Activated CD4-positive, alpha-beta T cell treated with anti-CD3 and anti-CD28 coated beads, Interleukin-2, amount 50 U/mL, for 24 hours (primary cell): ENCODE measurements at regions not wholly inside any gene's neighbourhood (a gene's known extent, or its start where the extent isn't known, plus 50 kb on each side); places are given as distances from the start of the nearest gene placed in this dataset.
"Not testable (repeated sequence)": the region's sequence is repeated elsewhere in the genome, so short reads cannot be mapped to it uniquely, and the experiment has no call there.

Source experiments
- DNase-seq, 2 donors: peaks; one replicate each; pipeline ENCODE4 v3.0.0-alpha.2; 2020; ENCODE audit warnings: low read depth in 1 of 2, low spot score in 1 of 2

DNA sequence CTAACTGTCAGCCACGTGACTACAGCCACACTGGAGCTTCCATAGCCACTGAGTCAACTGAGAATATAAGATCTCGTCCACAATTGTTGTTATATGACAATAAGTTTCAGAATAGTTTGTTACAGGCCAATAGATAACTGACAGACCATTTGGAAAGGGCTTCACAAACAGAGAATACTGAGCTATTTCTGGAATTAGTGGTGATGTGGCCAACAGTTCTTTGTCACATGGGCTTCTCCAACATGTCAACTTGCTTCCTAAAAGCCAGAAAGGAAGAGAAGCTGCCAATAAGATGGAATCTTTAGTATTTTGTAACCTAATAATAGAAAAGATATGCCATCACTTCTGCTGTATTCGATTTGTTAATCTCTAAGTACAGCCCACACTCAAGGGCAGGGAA, 1220.4 kb downstream of the CDH8 start:
- no peak for DNase-seq

DNA sequence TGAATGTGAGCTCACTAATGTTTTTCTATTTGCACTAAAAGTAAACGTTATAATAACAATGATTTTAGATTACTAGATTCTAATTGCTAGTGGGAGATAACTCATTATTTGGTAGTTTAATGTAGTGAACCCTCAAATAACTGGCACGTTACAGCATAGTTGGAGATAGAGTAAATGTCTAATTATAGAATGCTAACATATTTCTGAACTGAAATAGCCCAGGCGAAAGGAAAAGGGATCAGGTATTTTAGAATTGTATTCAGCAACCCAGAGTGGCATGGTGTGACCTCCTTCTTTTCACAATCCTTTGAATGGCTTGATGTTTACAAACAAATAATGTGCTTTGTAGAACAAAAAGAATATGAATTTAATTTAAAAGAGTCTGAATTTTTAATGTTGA, 1221.2 kb downstream of the CDH8 start:
- no peak for DNase-seq

DNA sequence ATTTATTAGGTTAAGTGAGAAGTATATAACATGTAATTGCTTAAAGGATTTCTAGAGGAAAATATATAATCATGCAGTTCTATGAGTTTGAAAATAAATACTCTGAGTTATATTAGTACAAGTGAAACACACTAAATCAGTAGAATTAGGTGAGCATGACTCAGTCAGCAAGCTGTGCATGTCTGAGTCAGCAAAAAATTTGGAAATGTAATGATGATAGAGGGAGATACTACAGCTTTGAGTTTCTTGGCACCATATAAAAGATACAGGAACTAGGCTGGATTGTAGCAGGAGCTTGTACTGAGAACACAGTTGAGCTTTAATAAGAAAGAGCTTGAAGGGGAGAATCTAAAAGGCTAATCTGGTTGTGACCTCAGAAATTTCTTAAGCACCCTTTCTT, 1224.6 kb downstream of the CDH8 start:
- DNase-seq, result no peak

DNA sequence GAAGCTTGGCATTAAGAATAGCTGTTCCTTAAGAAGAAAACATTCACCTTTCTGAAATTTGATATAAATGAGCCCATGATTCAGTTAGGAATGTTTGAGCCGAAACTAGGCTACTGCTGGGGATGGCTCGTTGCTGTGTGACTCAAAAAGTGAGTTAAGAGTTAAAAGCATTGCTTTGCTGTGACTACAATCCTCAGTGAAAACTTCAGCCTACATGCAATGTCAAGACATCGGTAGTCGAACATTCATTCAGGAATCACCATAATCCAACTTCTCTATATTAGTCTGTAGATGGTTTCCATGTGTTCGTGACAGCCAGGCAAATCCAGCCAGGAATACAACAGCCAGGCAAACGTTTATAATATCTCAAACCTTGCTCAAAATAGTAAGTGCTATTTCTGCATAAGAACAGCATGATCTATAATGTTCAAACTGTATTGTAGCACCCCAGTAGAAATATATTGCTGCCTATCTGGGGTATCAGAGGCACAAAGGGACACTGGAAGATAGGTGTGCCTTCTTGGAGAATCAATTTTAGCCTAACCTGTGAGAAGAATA, 1225.1 kb downstream of the CDH8 start:
- DNase-seq, result no peak

DNA sequence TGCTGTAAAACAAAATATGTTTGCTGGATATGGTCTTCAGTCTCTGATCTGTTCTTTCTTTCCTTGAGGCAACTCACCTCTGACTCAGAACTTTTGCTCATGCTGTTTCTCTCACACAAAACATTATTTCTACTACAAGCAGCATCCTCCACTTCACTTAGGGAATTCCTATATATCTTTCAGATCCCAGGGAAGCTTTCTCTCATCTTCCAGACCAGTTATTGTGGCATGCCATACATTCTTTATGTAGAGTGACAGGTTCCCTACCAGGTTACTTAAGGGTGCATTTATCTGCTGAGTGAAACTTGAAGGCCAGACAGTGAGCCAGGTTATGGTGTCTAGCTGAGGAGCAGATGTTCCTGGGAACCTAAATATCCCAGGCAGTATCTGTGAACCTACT, 1226.0 kb downstream of the CDH8 start:
- DNase-seq, result no peak

DNA sequence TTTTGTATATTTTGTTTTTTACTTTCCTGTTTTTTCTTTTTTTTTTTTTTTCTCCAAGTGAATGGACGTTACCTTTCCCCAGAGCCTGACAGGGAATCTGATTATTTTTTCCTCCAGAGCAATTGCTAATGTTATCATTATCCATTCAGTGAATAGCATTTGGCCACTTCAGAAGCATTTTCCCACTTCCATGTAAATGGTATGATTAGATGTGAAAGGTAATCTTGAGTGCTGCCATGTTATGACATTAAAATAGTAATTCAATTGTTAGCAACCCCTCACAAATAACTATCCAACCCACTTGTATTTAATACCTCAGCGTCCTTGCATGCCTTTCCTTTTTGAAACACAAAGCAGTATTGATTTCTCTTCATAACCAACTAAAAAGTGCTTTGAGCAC, 1243.8 kb downstream of the CDH8 start:
- no peak for DNase-seq

DNA sequence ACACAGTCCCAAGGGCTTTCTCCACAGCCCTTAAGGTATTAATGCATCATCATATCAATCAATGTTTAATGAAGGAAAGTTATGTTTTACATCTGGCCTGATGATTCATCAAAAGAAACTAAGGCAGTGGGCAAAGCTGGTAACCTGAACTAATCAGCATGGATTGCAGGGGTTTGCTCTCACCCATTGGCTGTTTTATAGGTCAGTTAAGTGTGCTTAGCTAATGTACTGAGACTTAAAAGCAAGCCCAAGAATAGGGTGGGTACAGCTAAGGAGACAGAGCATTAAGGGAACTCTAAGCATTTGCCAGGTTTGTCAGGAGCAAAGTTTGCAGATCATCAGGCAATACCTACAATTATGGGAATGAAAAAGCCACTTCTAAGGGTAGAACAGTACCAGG, 1247.6 kb downstream of the CDH8 start:
- no peak for DNase-seq

DNA sequence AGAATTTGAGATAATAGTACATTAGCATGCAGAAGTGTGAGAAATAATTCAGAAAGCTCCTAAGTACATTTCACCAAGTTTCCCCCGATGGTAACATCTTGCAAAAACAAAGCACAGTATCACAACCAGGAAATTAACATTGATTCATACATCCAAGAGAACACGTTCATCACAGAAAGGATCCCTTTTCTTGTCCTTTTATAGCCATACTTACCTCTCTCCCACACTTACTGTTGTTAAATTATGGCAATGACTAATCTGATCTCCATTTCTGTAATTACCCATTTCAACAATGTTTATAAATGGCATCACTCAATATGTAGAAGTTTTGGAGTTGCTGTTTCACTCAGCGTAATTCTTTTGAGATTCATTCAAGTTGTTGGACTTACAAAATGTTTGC, 1260.0 kb downstream of the CDH8 start:
- DNase-seq, result no peak

DNA sequence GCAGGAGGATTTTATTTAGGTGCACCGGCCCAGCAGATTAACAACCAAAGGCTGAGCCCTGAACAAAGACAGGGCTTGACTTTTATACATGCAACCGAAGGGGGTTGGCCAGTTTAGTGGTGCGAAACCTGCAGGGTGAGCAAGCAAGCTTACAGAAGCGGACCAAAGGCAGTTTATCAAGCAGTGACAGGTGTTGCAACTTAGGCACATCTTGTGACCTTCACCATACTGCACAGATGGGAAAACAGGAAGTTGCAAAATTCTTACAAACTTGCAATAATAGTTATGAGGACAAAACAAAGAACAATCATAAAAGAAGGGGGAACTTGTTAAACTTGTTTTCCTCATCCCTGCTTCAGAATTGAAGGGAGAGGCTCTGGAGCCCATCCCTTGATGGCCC, 1265.1 kb downstream of the CDH8 start:
- no peak for DNase-seq

DNA sequence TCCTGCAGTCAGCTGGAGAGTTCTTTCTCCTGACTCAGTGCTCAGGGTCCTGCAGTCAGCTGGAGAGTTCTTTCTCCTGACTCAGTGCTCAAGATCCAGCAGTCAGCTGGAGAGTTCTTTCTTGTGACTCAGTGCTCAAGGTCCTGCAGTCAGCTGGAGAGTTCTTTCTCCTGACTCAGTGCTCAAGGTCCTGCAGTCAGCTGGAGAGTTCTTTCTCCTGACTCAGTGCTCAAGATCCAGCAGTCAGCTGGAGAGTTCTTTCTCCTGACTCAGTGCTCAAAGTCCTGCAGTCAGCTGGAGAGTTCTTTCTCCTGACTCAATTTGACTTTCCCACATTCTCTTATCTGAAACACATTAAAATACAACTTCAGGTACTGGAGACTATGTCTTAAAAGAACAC, 1265.9 kb downstream of the CDH8 start:
- DNase-seq, result not testable (repeated sequence)

DNA sequence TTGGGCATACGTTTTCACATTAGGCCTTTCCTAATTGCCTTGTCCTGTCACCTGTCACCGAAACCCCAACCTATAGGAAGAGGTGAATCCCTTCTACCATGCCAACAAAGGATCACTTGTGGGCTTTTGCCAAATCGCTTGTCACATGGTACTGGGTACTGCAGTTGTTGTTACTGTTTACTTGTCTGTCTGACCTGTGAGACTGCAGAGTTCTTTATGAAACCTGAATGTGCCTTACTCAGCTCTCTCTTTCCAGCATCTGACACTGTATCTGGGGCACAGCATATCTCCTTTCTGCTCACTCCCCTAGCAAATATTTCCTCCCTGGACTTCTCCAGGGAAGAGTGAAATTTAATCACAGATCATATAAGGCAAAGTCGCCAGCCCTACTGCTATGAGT, 1272.4 kb downstream of the CDH8 start:
- no peak for DNase-seq

DNA sequence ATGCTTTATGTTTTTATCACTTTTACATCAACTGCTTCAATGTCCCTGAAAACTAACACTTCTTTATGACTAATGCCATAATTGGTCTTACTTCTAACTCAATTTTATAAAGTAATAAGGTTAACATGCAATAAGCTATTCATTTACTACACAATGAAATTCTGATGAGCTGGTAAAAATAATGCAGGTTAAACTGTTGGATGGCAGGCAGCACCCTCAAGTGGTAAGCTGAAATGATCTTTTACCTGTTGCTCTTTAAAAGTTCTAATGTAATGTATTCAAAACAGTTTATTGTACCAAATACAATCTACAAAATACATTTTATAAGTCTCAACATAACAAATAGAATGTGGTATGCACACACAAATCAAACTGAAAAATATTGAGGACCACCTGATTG, 1280.3 kb downstream of the CDH8 start:
- no peak for DNase-seq

DNA sequence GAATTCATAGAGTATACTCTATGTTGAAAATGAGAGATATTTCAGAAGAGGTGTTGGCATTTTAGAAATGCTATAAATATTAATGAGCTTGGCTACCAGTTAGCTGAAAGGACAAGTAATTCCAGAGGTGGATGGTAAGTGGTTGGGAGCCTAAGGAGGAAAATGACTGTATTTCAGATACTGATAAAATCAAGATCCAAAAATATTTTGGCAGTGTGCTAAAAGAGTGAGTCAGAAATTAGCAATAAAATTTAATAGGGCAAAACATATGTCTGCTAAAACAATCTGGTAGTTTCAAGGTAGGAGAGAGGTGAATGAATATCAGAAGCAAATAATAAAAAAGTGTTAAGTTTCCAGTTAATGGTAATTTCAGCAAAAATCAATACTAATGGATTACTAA, 1287.9 kb downstream of the CDH8 start:
- no peak for DNase-seq

DNA sequence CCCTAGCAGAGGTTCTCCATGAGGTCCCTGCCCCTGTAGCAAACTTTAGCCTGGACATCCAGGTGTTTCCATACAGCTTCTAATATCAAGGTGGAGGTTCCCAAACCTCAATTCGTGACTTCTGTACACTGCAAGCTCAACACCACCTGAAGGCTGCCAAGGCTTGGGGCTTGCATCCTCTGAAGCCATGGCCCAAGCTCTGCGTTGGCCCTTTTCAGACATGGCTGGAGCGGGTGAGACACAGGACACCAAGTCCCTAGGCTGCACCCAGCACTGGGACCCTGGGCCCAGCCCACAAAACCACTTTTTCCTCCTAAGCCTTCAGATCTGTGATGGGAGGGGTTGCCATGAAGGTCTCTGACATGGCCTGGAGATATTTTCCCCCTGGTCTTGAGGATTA, 1292.0 kb downstream of the CDH8 start:
- no peak for DNase-seq

DNA sequence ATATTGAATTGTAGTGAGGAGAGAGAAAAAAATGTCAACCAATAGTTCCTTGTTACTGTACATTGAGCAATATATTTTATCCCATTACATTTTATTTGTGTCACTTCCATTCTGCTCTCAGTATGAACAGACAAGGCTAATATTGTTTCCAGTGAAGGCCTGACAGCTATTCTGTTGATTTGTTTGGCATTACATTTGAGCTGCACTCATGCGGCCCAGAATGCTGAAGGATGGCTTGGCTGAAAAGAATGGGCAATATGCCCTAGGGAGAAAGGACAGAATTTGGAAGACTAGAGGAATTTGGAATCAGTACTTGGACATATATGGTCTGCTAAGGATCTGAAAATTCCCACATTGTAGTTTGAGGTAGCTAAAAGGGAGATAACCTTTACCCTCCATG, 1294.4 kb downstream of the CDH8 start:
- DNase-seq, result no peak

DNA sequence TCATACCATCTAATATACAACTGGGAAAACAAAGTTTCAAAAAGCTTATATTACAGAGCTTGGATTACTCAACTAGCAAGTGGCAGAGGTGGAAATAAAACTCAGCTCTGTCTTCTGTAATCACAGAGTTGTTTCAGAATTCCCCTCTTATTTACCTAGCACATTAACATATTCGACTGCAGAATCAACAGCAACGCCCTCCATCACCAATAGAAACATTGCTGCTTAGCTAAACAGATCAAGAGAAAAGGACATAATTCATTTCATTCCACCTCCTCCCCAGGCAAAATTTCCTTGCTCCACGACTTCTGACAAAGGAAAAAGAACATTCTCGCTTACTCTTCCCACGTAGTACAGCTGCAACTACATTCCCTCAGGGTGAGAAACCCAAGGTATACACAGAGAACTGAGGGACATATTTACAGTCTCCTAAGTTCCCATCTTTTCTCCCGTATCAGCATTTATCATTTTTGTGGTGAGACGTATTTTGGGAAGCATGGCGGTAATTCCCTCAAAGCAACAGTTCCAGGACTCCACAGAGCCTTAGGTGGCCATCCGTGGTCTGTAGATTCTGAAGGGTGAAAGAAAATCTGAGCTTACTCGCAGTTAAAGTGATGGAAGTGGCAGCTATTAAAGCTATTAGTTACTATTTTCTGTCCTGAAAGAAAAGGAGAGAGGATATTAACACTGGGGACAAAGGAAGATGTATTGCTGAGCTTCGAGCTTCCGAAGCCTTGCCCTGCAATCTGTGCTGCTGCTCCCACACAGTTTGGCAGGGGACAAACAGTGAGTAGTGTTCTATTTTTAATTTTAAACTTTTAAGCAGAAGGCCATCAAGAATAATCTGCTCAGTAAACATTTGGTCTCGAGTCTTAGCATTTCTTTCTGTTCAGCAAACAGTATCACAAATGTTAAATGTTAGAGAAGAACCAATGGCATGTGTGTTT, 1296.2 kb downstream of the CDH8 start:
- no peak for DNase-seq

DNA sequence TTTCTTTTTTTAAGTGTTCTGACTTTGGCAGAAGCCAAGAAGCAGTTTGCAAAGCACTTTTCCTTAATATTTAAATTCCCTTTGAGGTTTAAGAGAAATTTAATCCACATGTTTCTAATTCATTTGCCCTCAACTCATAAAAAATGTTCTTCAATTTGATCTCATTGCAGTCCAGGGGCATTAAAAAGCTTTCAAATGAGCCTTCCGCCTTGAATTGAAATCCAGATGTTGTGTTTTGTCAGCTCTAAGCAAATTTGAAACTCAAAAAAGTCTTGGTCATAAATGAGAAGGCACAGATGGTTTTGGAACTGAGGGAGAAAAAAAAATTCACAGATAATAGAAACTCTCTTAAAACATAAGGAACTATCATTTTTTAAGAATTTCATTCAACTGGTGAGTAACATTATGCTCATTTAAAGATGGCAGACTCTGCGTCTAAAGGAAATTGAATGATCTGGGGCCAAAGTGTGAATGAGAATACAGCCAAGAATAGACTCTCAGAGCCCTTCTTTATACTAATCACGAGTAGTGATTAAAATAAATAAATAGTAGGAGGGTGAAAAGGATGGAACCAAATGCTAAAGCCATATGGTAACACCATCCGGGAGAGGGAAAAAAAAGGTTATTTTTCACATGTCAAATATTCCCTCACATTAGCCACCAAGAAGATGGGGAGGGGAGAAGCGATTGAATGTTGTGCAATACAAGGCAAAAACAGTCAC, 1304.7 kb downstream of the CDH8 start:
- no peak for DNase-seq

DNA sequence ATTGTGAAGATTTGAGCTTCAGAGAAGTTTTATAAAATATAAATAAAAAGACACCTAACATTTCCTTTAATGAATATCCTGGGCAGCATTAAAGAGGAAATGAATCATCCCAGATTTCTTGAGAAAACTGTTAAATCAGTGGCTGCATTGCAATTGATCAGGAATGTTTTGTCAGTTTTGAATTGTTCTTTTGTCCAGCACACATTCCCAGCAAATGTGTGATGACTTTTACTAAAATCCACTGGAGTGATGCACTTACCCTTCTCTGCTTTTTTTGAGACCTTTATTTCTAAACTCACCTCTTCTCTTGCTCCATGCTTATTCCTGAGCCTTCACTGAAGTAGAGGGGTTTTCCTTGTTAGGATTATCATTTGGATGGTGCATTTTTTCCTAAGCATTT, 1307.2 kb downstream of the CDH8 start:
- DNase-seq, result no peak

DNA sequence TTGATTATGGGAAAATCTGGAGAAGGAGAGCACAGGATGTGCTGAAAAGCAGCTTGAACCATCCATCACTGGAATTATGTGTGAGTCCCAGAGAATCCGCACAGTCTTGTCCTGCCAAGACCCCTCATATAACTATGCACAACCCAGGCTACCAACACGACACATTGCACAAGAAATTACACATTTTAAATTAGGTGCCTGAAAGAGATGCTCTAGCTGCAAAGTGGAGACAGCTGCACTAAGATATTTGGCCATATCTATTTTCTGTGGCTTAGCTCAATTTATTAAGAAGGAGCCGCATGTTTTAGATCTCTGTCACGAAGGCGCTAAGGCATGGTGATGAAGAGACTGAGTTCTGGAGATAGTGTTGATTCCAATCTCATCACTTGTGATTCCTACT, 1308.4 kb downstream of the CDH8 start:
- no peak for DNase-seq

DNA sequence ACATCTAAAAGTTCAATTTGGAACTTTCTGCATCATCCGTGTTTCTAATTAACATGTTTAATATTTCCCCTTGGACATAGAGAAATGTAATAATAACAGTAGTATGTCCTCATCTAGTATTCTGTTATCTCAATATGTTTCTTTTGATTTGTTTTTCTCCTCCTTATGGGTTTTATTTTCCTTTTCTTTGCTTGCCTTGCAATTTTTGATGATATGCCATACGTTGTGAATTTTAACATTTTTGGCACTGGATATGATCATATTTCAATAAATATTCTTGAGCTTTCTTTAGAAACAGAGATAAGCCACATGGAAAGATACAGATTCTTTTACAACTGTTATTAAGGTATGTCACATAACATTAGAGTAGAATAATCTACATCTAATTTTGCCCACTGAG, 1316.2 kb downstream of the CDH8 start:
- DNase-seq, result no peak

DNA sequence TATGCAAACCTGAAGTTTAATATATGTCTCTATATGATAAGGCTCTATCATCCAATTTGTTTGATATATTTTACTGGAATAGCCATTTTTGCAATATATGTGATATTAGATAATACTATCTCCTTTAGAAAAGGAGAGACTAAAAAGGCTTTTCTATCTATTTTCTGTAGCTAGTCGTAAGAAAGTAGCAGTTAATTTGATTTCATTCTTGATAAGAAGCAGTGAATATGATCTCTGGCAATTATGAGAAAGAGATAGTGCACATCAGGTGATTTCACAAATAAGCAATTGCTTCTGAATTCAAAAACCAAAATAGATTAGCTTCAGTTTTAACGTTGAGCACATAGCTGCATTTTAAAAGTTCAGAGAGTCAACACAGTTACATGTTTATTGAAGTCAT, 1318.4 kb downstream of the CDH8 start:
- DNase-seq, result no peak

DNA sequence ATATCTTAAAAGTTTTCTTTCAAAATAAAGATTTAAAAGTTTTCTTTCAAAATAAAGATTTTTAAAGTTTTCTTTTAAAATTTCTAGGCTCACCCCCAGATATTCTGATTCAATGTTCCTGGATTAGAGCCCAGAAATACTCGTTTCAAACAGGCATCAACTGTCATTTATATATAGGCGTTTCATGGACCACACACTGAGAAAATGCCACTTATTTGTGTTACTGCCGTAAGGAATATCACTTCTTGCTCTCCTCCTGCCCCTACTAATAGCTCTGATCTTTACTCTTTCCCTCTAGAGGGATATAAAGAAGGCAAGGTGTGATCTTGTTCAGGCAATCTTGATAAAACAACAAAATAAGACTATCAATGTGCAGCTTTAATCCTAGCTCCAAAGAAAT, 1324.1 kb downstream of the CDH8 start:
- no peak for DNase-seq
